HCT116 (cell line): ENCODE measurements at regions not wholly inside any gene's neighbourhood (a gene's known extent, or its start where the extent isn't known, plus 50 kb on each side); places are given as distances from the start of the nearest gene placed in this dataset.

Experiments used
- ATAC-seq: fragments of 200-7000 bp; cut with Tn5 transposase; 2 replicates; pipeline ENCODE4 v1.9.1; 2020; ENCODE audit warnings: mild to moderate bottlenecking, moderate library complexity
- BruUV-seq: library from RNA; stranded (reverse); fragments of 400-500 nt; replicated peaks from 2 replicates; lab custom pipeline; 2021; lab: Mats Ljungman, UMichigan
- CTCF ChIA-PET: fragments of 300-600 bp; sonication (Branson Sonifier 250); formaldehyde crosslinking; loops from one replicate; lab custom pipeline; 2021; ENCODE audit warnings: antibody characterized with exemption; lab: Charles Lee
- POLR2A ChIA-PET: fragments of 300-600, 350-600 bp; sonication (Branson Sonifier 250); formaldehyde crosslinking; loops from one replicate; lab custom pipeline; 2021; ENCODE audit warnings: antibody characterized with exemption; lab: Charles Lee
- RAD21 ChIA-PET, 2 experiments: fragments of 300-600 bp; sonication (Branson Sonifier 250); formaldehyde crosslinking; loops; one replicate each; lab custom pipeline; 2023; ENCODE audit warnings: low total read pairs in 2 of 2; ENCODE audit not compliant: uncharacterized antibody in 2 of 2, unreplicated experiment in 2 of 2, low non-redundant PET in 1 of 2; lab: Charles Lee
- DNase-seq: peaks from one replicate; pipeline ENCODE4 v3.0.0-alpha.2; 2010; ENCODE audit warnings: low read depth, low spot score
- H2AFZ ChIP-seq: fragments of 200-600 bp; shearing (Covaris generic), sonication (generic); 2 replicates; pipeline ENCODE4 v1.6.1; 2017; ENCODE audit warnings: low read depth, mixed run types, mixed read lengths, antibody characterized with exemption, low read length; ENCODE audit not compliant: poor library complexity, severe bottlenecking
- H3K27ac ChIP-seq: 2 replicates; pipeline ENCODE4 v1.5.1; 2012; ENCODE audit warnings: low read depth, low read length
- H3K27me3 ChIP-seq: fragments of 200-600 bp; sonication (generic); 2 replicates; pipeline ENCODE4 v1.6.1; 2016; ENCODE audit warnings: mixed run types, low read length, mixed read lengths; ENCODE audit not compliant: insufficient read depth
- H3K36me3 ChIP-seq, 2 experiments: fragments of 200-500 bp in 1 of 2; fragments of 200-600 bp in 1 of 2; sonication (Bioruptor generic) in 1 of 2; sonication (generic) in 1 of 2; 2 replicates each; pipeline versions ENCODE4 v1.5.1 to v1.6.1; 2014 to 2016; ENCODE audit warnings: low read length in 2 of 2, inconsistent platforms in 1 of 2, mixed read lengths in 1 of 2, mixed run types in 1 of 2; ENCODE audit not compliant: insufficient read depth in 2 of 2, control insufficient read depth in 1 of 2
- H3K4me1 ChIP-seq, 2 experiments: fragments of 200-600 bp in 1 of 2; sonication (generic) in 1 of 2; 2 replicates each; pipeline versions ENCODE4 v1.5.1 to v1.6.1; 2012 to 2017; ENCODE audit warnings: low read length in 2 of 2, inconsistent platforms in 1 of 2, mild to moderate bottlenecking in 1 of 2, mixed read lengths in 1 of 2, mixed run types in 1 of 2, moderate library complexity in 1 of 2; ENCODE audit not compliant: insufficient read depth in 2 of 2, control insufficient read depth in 1 of 2
- H3K4me2 ChIP-seq: fragments of 200-600 bp; sonication (generic); 2 replicates; pipeline ENCODE4 v1.6.1; 2017; ENCODE audit warnings: mixed run types, low read length, mixed read lengths
- H3K4me3 ChIP-seq, 2 experiments: fragments of 200-600 bp in 1 of 2; sonication (generic) in 1 of 2; replicated peaks in 1 of 2; 2 replicates each; pipeline ENCODE4 v1.5.1; 2011 to 2016; ENCODE audit warnings: low read length in 2 of 2, control low read depth in 1 of 2, low read depth in 1 of 2, mild to moderate bottlenecking in 1 of 2, mixed read lengths in 1 of 2, mixed run types in 1 of 2
- H3K79me2 ChIP-seq: fragments of 200-600 bp; sonication (generic); 2 replicates; pipeline ENCODE4 v1.6.1; 2017; ENCODE audit warnings: mild to moderate bottlenecking, mixed run types, low read length, moderate library complexity, mixed read lengths; ENCODE audit not compliant: insufficient read depth
- H3K9ac ChIP-seq: fragments of 200-600 bp; sonication (generic); 2 replicates; pipeline ENCODE4 v1.6.1; 2016; ENCODE audit warnings: low read length, mixed read lengths
- H3K9me2 ChIP-seq: fragments of 200-600 bp; sonication (generic), shearing (Covaris generic); 2 replicates; pipeline ENCODE4 v1.6.1; 2017; ENCODE audit warnings: mixed run types, mild to moderate bottlenecking, moderate library complexity; ENCODE audit not compliant: insufficient read depth
- H3K9me3 ChIP-seq, 2 experiments: fragments of 200-500 bp in 1 of 2; fragments of 200-600 bp in 1 of 2; sonication (Bioruptor generic) in 1 of 2; sonication (generic) in 1 of 2; 2 replicates each; pipeline ENCODE4 v1.6.1; 2014 to 2017; ENCODE audit warnings: low read length in 2 of 2, mixed read lengths in 2 of 2, inconsistent platforms in 1 of 2, low read depth in 1 of 2, mild to moderate bottlenecking in 1 of 2, mixed run types in 1 of 2, moderate library complexity in 1 of 2; ENCODE audit not compliant: control insufficient read depth in 1 of 2, insufficient read depth in 1 of 2
- H4K20me1 ChIP-seq: fragments of 200-600 bp; sonication (generic), shearing (Covaris generic); 2 replicates; pipeline ENCODE4 v1.6.1; 2017; ENCODE audit warnings: mixed run types, mild to moderate bottlenecking, moderate library complexity; ENCODE audit not compliant: insufficient read depth
- CBX3 ChIP-seq: IDR thresholded peaks from 2 replicates; pipeline ENCODE4 v1.6.1; 2012; ENCODE audit warnings: low read depth
- CEBPB ChIP-seq: IDR thresholded peaks from 2 replicates; pipeline ENCODE4 v1.6.1; 2012; ENCODE audit warnings: low read depth
- CTCF ChIP-seq, 3 experiments: fragments of 200-600 bp in 1 of 3; sonication (generic) in 1 of 3; IDR thresholded peaks in 2 of 3; conservative IDR thresholded peaks in 1 of 3; 2 replicates each; pipeline ENCODE4 v1.5.1; 2012 to 2017; ENCODE audit warnings: low read depth in 2 of 3, low read length in 2 of 3, antibody characterized with exemption in 1 of 3, borderline replicate concordance in 1 of 3, control low read depth in 1 of 3, mild to moderate bottlenecking in 1 of 3, mixed read lengths in 1 of 3, mixed run types in 1 of 3, moderate library complexity in 1 of 3; ENCODE audit not compliant: insufficient read depth in 1 of 3
- ELF1 ChIP-seq: IDR thresholded peaks from 2 replicates; pipeline ENCODE4 v1.6.1; 2012; ENCODE audit warnings: low read depth, borderline replicate concordance
- FOSL1 ChIP-seq: IDR thresholded peaks from 2 replicates; pipeline ENCODE4 v1.6.1; 2012; ENCODE audit warnings: low read depth
- JUND ChIP-seq: IDR thresholded peaks from 2 replicates; pipeline ENCODE4 v1.6.1; 2012
- POLR2AphosphoS5 ChIP-seq: IDR thresholded peaks from 2 replicates; pipeline ENCODE4 v1.6.1; 2011; ENCODE audit warnings: mild to moderate bottlenecking, low read depth, low read length, moderate library complexity
- REST ChIP-seq: IDR thresholded peaks from 2 replicates; pipeline ENCODE4 v1.6.1; 2012; ENCODE audit warnings: low read depth
- SIN3A ChIP-seq: IDR thresholded peaks from 2 replicates; pipeline ENCODE4 v1.6.1; 2012; ENCODE audit warnings: low read depth
- SP1 ChIP-seq: IDR thresholded peaks from 2 replicates; pipeline ENCODE4 v1.6.1; 2012; ENCODE audit warnings: low read depth
- SRF ChIP-seq: IDR thresholded peaks from 2 replicates; pipeline ENCODE4 v1.6.1; 2012; ENCODE audit warnings: low read depth
- YY1 ChIP-seq: IDR thresholded peaks from 2 replicates; pipeline ENCODE4 v1.6.1; 2011; ENCODE audit warnings: low read length, low read depth, moderate library complexity, mild to moderate bottlenecking; ENCODE audit not compliant: insufficient replicate concordance; ENCODE audit errors: extremely low read depth
- ZBTB33 ChIP-seq: IDR thresholded peaks from 2 replicates; pipeline ENCODE4 v1.6.1; 2011; ENCODE audit warnings: mild to moderate bottlenecking, low read length, moderate library complexity; ENCODE audit not compliant: insufficient replicate concordance; ENCODE audit errors: extremely low read depth
- ZFX ChIP-seq: fragments of 450-650 bp; IDR thresholded peaks from 2 replicates; pipeline ENCODE4 v1.6.1; 2017
- ZNF274 ChIP-seq: fragments of 200-500 bp; sonication (Bioruptor generic); IDR thresholded peaks from 2 replicates; pipeline ENCODE4 v1.6.1; 2014; ENCODE audit warnings: mild to moderate bottlenecking, low read depth, low read length, inconsistent platforms
- intact Hi-C: fragments of 100-400 bp; cut with micrococcal nuclease; formaldehyde crosslinking; loops from 2 replicates; pipeline ENCODE4 v1.10.0; 2022

- TF ChIP-seq POLR2AphosphoS5 (no peak), SRF (no peak), FOSL1 (no peak)
Measured at GRCh38 chr4:115505326-115505725, 391.9 kb upstream of the NDST4 start (continued).

- ChIA-PET POLR2A (no interaction called here), CTCF (no interaction called here), RAD21 (no interaction called here)
- no peaks in the 10 kb centered on the region for H3K36me3 ChIP-seq
- H3K4me1 ChIP-seq = no peaks in the 10 kb centered on the region
- H3K4me2 ChIP-seq = no peak overlapping the region
- H3K9me3 ChIP-seq = no peaks in the 10 kb centered on the region
- no TSS peak for BruUV-seq
- DNase-seq = no peak
- no peak for TF ChIP-seq ELF1
- TF ChIP-seq YY1 = no peak
- no peak for TF ChIP-seq ZNF274
- no peak for TF ChIP-seq SIN3A
- no peak for TF ChIP-seq CTCF (IDR thresholded peaks at IDR 0.05 in 2 of 3, conservative IDR thresholded peaks at IDR 0.05 in 1 of 3; ENCODE audit: borderline replicate concordance in 1 of 3, insufficient read depth in 1 of 3, low read depth in 2 of 3, low read length in 2 of 3)
- TF ChIP-seq ZBTB33 = no peak
- no peak for TF ChIP-seq SP1
- TF ChIP-seq ZFX = no peak
- no peak for TF ChIP-seq JUND
- TF ChIP-seq CBX3 = no peak
- no peak for TF ChIP-seq CEBPB
- no peak for TF ChIP-seq REST
- no peak for ATAC-seq
- H3K27ac ChIP-seq = no peak overlapping the region
- no peaks in the 10 kb centered on the region for H3K79me2 ChIP-seq
- no peaks in the 10 kb centered on the region for H4K20me1 ChIP-seq
- no peak overlapping the region for H3K4me3 ChIP-seq
- H2AFZ ChIP-seq = no peak overlapping the region
- no peaks in the 10 kb centered on the region for H3K9me2 ChIP-seq
- no peak overlapping the region for H3K9ac ChIP-seq
- no peaks in the 10 kb centered on the region for H3K27me3 ChIP-seq
- intact Hi-C loops = no loop called here
Measured at GRCh38 chr4:115501656-115502055, 388.2 kb upstream of the NDST4 start.
